Mesenchymal stem cell (in vitro differentiated cells and primary cell): ENCODE measurements at regions not wholly inside any gene's neighbourhood (a gene's known extent, or its start where the extent isn't known, plus 50 kb on each side); places are given as distances from the start of the nearest gene placed in this dataset.

Experiments used
- DNase-seq: peaks from one replicate; pipeline ENCODE4 v3.0.0-alpha.2; 2013
- H2AFZ ChIP-seq: one replicate; pipeline ENCODE4 v1.6.1; 2013; ENCODE audit warnings: low read depth, mild to moderate bottlenecking, control low read depth, inconsistent platforms, low read length, moderate library complexity
- H2AK5ac ChIP-seq: 2 replicates; pipeline ENCODE4 v1.6.1; 2013; ENCODE audit warnings: low read length, moderate library complexity, mild to moderate bottlenecking, inconsistent platforms; ENCODE audit not compliant: severe bottlenecking
- H2BK120ac ChIP-seq: one replicate; pipeline ENCODE4 v1.6.1; 2013; ENCODE audit warnings: low read depth, mild to moderate bottlenecking, inconsistent platforms, low read length, moderate library complexity
- H2BK12ac ChIP-seq, 2 experiments: one replicate each; pipeline ENCODE4 v1.6.1; 2013; ENCODE audit warnings: inconsistent platforms in 2 of 2, low read length in 2 of 2, mild to moderate bottlenecking in 2 of 2, moderate library complexity in 2 of 2, control low read depth in 1 of 2
- H2BK15ac ChIP-seq: one replicate; pipeline ENCODE4 v1.6.1; 2013; ENCODE audit warnings: mild to moderate bottlenecking, low read depth, inconsistent platforms; ENCODE audit not compliant: poor library complexity, severe bottlenecking
- H2BK5ac ChIP-seq: 2 replicates; pipeline ENCODE4 v1.6.1; 2013; ENCODE audit warnings: low read depth, mild to moderate bottlenecking, low read length, control low read depth, inconsistent platforms; ENCODE audit not compliant: poor library complexity, severe bottlenecking
- H3K14ac ChIP-seq, 2 experiments: one replicate each; pipeline ENCODE4 v1.6.1; 2013; ENCODE audit warnings: inconsistent platforms in 2 of 2, low read length in 2 of 2, control low read depth in 1 of 2, mild to moderate bottlenecking in 1 of 2, moderate library complexity in 1 of 2
- H3K18ac ChIP-seq, 2 experiments: one replicate each; pipeline ENCODE4 v1.6.1; 2013; ENCODE audit warnings: inconsistent platforms in 2 of 2, low read length in 2 of 2, control low read depth in 1 of 2, low read depth in 1 of 2, mild to moderate bottlenecking in 1 of 2
- H3K23ac ChIP-seq, 2 experiments: one replicate each; pipeline ENCODE4 v1.6.1; 2013; ENCODE audit warnings: inconsistent platforms in 2 of 2, low read length in 2 of 2, mild to moderate bottlenecking in 2 of 2, moderate library complexity in 2 of 2, control low read depth in 1 of 2
- H3K27ac ChIP-seq: 2 replicates; pipeline ENCODE4 v1.5.1; 2013; ENCODE audit warnings: mild to moderate bottlenecking, moderate library complexity, low read length, control low read depth, inconsistent platforms; ENCODE audit not compliant: poor library complexity, severe bottlenecking
- H3K27me3 ChIP-seq, 2 experiments: 2 replicates each; pipeline versions ENCODE4 v1.6.1 to v1.7.0; 2013; ENCODE audit warnings: low read length in 2 of 2, mild to moderate bottlenecking in 2 of 2, moderate library complexity in 2 of 2, control low read depth in 1 of 2, inconsistent platforms in 1 of 2; ENCODE audit not compliant: control insufficient read depth in 1 of 2, insufficient read depth in 1 of 2
- H3K36me3 ChIP-seq, 2 experiments: 2 replicates each; pipeline versions ENCODE4 v1.6.1 to v1.7.0; 2013; ENCODE audit warnings: low read length in 2 of 2, control low read depth in 1 of 2, inconsistent platforms in 1 of 2, low read depth in 1 of 2, mild to moderate bottlenecking in 1 of 2; ENCODE audit not compliant: insufficient read depth in 2 of 2, control insufficient read depth in 1 of 2
- H3K4ac ChIP-seq, 2 experiments: one replicate each; pipeline ENCODE4 v1.6.1; 2013; ENCODE audit warnings: inconsistent platforms in 2 of 2, low read length in 2 of 2, mild to moderate bottlenecking in 2 of 2, moderate library complexity in 2 of 2, control low read depth in 1 of 2, low read depth in 1 of 2
- H3K4me1 ChIP-seq: 2 replicates; pipeline ENCODE4 v1.6.1; 2013; ENCODE audit warnings: low read depth, low read length, control low read depth; ENCODE audit not compliant: control insufficient read depth, insufficient read depth
- H3K4me2 ChIP-seq: 2 replicates; pipeline ENCODE4 v1.6.1; 2013; ENCODE audit warnings: low read length, mild to moderate bottlenecking, inconsistent platforms; ENCODE audit not compliant: poor library complexity, severe bottlenecking
- H3K4me3 ChIP-seq, 2 experiments: 2 replicates each; pipeline versions ENCODE4 v1.5.1 to v1.7.0; 2013; ENCODE audit warnings: low read length in 2 of 2, mild to moderate bottlenecking in 2 of 2, control low read depth in 1 of 2, low read depth in 1 of 2; ENCODE audit not compliant: insufficient read depth in 1 of 2
- H3K79me1 ChIP-seq: replicated peaks from 2 replicates; pipeline ENCODE4 v1.6.1; 2013; ENCODE audit warnings: mild to moderate bottlenecking, control low read depth, low read length, inconsistent platforms; ENCODE audit not compliant: poor library complexity, severe bottlenecking
- H3K9ac ChIP-seq: 2 replicates; pipeline ENCODE4 v1.7.0; 2013; ENCODE audit warnings: mild to moderate bottlenecking, low read length, moderate library complexity
- H3K9me3 ChIP-seq: 2 replicates; pipeline ENCODE4 v1.7.0; 2013; ENCODE audit warnings: mild to moderate bottlenecking, low read length; ENCODE audit not compliant: control insufficient read depth
- H4K8ac ChIP-seq: one replicate; pipeline ENCODE4 v1.6.1; 2013; ENCODE audit warnings: inconsistent platforms, mild to moderate bottlenecking, low read length, moderate library complexity
- H4K91ac ChIP-seq: one replicate; pipeline ENCODE4 v1.6.1; 2013; ENCODE audit warnings: mild to moderate bottlenecking, low read length, inconsistent platforms
- WGBS: methylation state at CpG from one replicate; pipeline ENCODE4 v1.1.7; 2013; ENCODE audit warnings: mixed read lengths; 5-methylcytosine and 5-hydroxymethylcytosine counted together

DNA sequence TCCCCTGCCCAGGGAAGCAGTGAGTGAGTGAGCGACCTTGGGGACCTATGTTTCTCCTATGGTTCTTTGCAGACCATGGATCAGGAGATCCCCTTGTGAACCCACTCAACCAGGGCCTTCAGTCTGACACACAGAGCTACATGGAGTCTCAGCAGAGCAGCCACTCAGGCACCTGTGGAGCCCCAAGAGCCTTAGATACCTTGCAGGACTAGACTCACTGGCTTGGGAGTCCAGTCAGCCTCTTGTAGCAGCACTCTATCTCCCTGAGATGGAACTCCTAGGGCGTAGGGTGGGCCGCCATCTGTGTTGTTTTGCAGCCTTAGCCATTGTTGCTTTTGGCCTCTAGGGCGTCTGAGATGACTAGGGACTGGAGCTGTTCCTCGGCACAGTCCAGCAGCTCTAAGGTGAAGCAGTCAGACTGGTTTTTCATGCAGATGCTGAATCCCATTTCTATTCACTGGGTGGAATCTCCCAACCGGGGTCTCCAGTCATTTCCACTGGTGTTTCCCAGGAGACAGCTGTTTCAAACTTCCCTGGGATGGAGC, 284.6 kb upstream of the RPS23 start:
- peak overlapping the region in 1 of 2 experiments; percentile 53 for H3K14ac ChIP-seq
- H3K4me3 ChIP-seq, result no peak overlapping the region
- no peaks in the 10 kb centered on the region for H3K4me1 ChIP-seq
- H2BK12ac ChIP-seq, result no peak overlapping the region
- H3K9ac ChIP-seq, result no peak overlapping the region
- H3K23ac ChIP-seq, result peak overlapping the region in 1 of 2 experiments; percentile 6
- 90% methylated on average over 6 of the region's 6 CpGs for WGBS
- H3K4ac ChIP-seq, result no peak overlapping the region
- H3K79me1 ChIP-seq, result no peaks in the 10 kb centered on the region
- H3K9me3 ChIP-seq, result peaks cover 4% of the 10 kb centered on the region
- no peak overlapping the region for H4K8ac ChIP-seq
- no peak overlapping the region for H2AK5ac ChIP-seq
- H2BK5ac ChIP-seq, result no peak overlapping the region
- no peak overlapping the region for H3K4me2 ChIP-seq
- peaks cover 4 to 5% of the 10 kb centered on the region in 2 experiments for H3K27me3 ChIP-seq
- DNase-seq, result no peak
- H4K91ac ChIP-seq, result no peak overlapping the region
- H3K18ac ChIP-seq, result no peak overlapping the region
- no peak overlapping the region for H2BK120ac ChIP-seq
- H3K36me3 ChIP-seq, result no peaks in the 10 kb centered on the region
- H2AFZ ChIP-seq, result no peak overlapping the region
- no peak overlapping the region for H2BK15ac ChIP-seq
- H3K27ac ChIP-seq, result no peak overlapping the region

- Histone ChIP-seq H3K27me3 (peaks cover 4 to 5% of the 10 kb centered on the region in 2 experiments), H4K8ac (no peak overlapping the region), H2BK12ac (no peak overlapping the region), H3K23ac (no peak overlapping the region), H3K4me3 (no peak overlapping the region), H4K91ac (no peak overlapping the region), H3K79me1 (no peaks in the 10 kb centered on the region), H2BK5ac (no peak overlapping the region), H3K4ac (no peak overlapping the region), H3K18ac (no peak overlapping the region), H3K4me2 (no peak overlapping the region), H3K9me3 (peaks cover 3% of the 10 kb centered on the region), H3K4me1 (no peaks in the 10 kb centered on the region), H2AK5ac (no peak overlapping the region), H2BK120ac (no peak overlapping the region), H3K9ac (no peak overlapping the region), H3K27ac (no peak overlapping the region), H2AFZ (no peak overlapping the region), H3K14ac (no peak overlapping the region), H2BK15ac (no peak overlapping the region), H3K36me3 (no peaks in the 10 kb centered on the region)
- 95% methylated on average over 2 of the region's 2 CpGs for WGBS
- DNase-seq, result no peak
Measured at GRCh38 chr5:82561797-82562196, 283.6 kb upstream of the RPS23 start.

DNA sequence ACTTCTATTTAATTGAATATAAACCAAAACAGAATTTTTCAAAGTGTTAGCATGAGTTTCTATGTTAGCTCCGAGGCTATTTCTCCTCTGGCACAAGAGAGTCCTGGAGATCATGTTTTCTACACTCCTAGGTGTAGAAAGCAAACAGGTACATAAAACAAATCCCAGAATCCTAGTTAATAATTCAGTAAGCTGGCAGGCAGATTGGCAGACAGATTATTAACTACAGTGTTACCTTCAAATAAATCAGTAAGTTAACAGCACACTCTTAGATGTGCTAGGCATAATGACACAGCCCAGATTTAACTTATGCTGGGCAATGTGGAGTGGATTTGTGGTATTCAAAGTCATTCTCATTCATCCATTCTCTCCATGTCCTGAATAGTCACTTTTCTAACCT, 282.8 kb upstream of the RPS23 start:
- Histone ChIP-seq H3K4me3 (no peak overlapping the region), H4K91ac (no peak overlapping the region), H3K79me1 (no peaks in the 10 kb centered on the region), H3K9ac (no peak overlapping the region), H2BK12ac (no peak overlapping the region), H2BK15ac (no peak overlapping the region), H3K27ac (no peak overlapping the region), H3K9me3 (no peaks in the 10 kb centered on the region), H3K4me1 (no peaks in the 10 kb centered on the region), H3K4me2 (no peak overlapping the region), H2AK5ac (no peak overlapping the region), H3K36me3 (no peaks in the 10 kb centered on the region), H3K14ac (no peak overlapping the region), H2AFZ (no peak overlapping the region), H3K4ac (no peak overlapping the region), H2BK120ac (no peak overlapping the region), H3K23ac (no peak overlapping the region), H3K18ac (no peak overlapping the region), H3K27me3 (peaks cover 4 to 5% of the 10 kb centered on the region in 2 experiments), H2BK5ac (no peak overlapping the region), H4K8ac (no peak overlapping the region)
- no peak for DNase-seq
- 60% methylated on average over 1 of the region's 1 CpG for WGBS

- no peak overlapping the region for H2AFZ ChIP-seq
- H3K18ac ChIP-seq, result no peak overlapping the region
- no peak overlapping the region for H4K8ac ChIP-seq
- H2BK120ac ChIP-seq, result no peak overlapping the region
- DNase-seq, result no peak
- H3K79me1 ChIP-seq, result no peaks in the 10 kb centered on the region
- H2BK12ac ChIP-seq, result no peak overlapping the region
- no peak overlapping the region for H3K27ac ChIP-seq
- H3K14ac ChIP-seq, result no peak overlapping the region
- no peak overlapping the region for H3K4me2 ChIP-seq
- no peak overlapping the region for H3K23ac ChIP-seq
- no peak overlapping the region for H2AK5ac ChIP-seq
- H3K9me3 ChIP-seq, result no peaks in the 10 kb centered on the region
- H4K91ac ChIP-seq, result no peak overlapping the region
- no peak overlapping the region for H3K9ac ChIP-seq
- no peak overlapping the region for H3K4ac ChIP-seq
- no peak overlapping the region for H3K4me3 ChIP-seq
- no peaks in the 10 kb centered on the region for H3K36me3 ChIP-seq
- H3K27me3 ChIP-seq, result peaks cover 4 to 5% of the 10 kb centered on the region in 2 experiments
- H2BK5ac ChIP-seq, result no peak overlapping the region
- WGBS, result 86% methylated on average over 4 of the region's 4 CpGs
- no peaks in the 10 kb centered on the region for H3K4me1 ChIP-seq
- no peak overlapping the region for H2BK15ac ChIP-seq
Measured at GRCh38 chr5:82560561-82560960, 282.4 kb upstream of the RPS23 start.
